ENCODE measurements at regions not wholly inside any gene's neighbourhood (a gene's known extent, or its start where the extent isn't known, plus 50 kb on each side); places are given as distances from the start of the nearest gene placed in this dataset.

DNA sequence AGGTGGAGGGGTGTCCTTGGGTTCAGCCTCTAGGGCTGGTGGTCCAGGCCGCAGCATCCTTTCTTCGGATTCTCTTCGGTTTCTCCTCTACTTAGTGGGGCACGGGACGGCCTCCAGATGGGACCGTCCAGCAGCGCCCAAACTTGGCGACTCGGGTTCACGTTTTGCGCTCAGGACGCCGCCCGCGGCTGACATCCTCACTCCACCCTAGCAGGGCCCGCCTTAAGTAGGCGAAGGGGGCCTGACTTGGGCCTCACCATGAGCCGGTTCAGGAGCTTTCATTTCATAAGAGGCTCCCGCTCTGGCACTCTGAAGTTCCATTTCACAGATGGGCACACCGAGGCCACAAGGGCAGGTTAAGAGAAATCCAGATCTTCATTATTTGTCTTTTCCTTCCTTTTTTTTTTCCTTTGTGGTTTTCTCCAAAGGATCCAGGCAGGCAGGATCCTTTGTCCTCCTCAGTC lies 141.2 kb downstream of the SEC14L1 start:
- intact Hi-C loops (cut with DNase I), result no loop called here
- H3K27ac ChIP-seq (replicated peaks in 1 of 4), result no peak overlapping the region
- H3K4me3 ChIP-seq, result peak overlapping the region; percentile 54 to 71 (median 55)
- no peaks in the 10 kb centered on the region for H3K9me3 ChIP-seq
- DNase-seq (ENCODE audit: extremely low spot score), result no peak
- peaks cover 17 to 39% (median 29%) of the 10 kb centered on the region in 4 donors for H3K4me1 ChIP-seq
- H3K36me3 ChIP-seq, result no peaks in the 10 kb centered on the region
- TF ChIP-seq POLR2A (IDR thresholded peaks at IDR 0.05; ENCODE audit: low read depth) (no peak), CTCF (IDR thresholded peaks at IDR 0.05) (no peak), EP300 (IDR thresholded peaks at IDR 0.05) (no peak), POLR2AphosphoS5 (IDR thresholded peaks at IDR 0.05) (no peak)
- peaks cover 0 to 15% (median 2%) of the 10 kb centered on the region in 4 donors for H3K27me3 ChIP-seq
- 74% methylated on average over 6 of the region's 20 CpGs for WGBS

- Histone ChIP-seq H3K9me3 (no peaks in the 10 kb centered on the region), H3K36me3 (no peaks in the 10 kb centered on the region), H3K27me3 (peaks cover 0 to 15% (median 2%) of the 10 kb centered on the region in 4 donors), H3K27ac (replicated peaks in 1 of 4) (no peak overlapping the region), H3K4me1 (peaks cover 26 to 47% (median 35%) of the 10 kb centered on the region in 4 donors), H3K4me3 (no peak overlapping the region)
- intact Hi-C loops (cut with DNase I), result no loop called here
- DNase-seq (ENCODE audit: extremely low spot score), result no peak
- no peak for TF ChIP-seq POLR2AphosphoS5 (IDR thresholded peaks at IDR 0.05)
- 73% methylated on average over 24 of the region's 24 CpGs for whole genome bisulfite sequencing
These were observed 142.1 kb downstream of the SEC14L1 start for GRCh38 chr17:77282524-77283515.

GRCh38 chr17:77284023-77284617 lies 143.4 kb downstream of the SEC14L1 start:
- no peak for DNase-seq (ENCODE audit: extremely low spot score)
- H3K4me3 ChIP-seq, result no peak overlapping the region
- no peak for TF ChIP-seq POLR2AphosphoS5 (IDR thresholded peaks at IDR 0.05)
- TF ChIP-seq CTCF (IDR thresholded peaks at IDR 0.05), result no peak
- TF ChIP-seq POLR2A (IDR thresholded peaks at IDR 0.05; ENCODE audit: low read depth), result no peak
- TF ChIP-seq EP300 (IDR thresholded peaks at IDR 0.05), result no peak
- peaks cover 31 to 53% (median 39%) of the 10 kb centered on the region in 4 donors for H3K4me1 ChIP-seq
- peaks cover 0 to 14% (median 2%) of the 10 kb centered on the region in 4 donors for H3K27me3 ChIP-seq
- H3K36me3 ChIP-seq, result no peaks in the 10 kb centered on the region
- 88% methylated on average over 14 of the region's 14 CpGs for WGBS
- H3K27ac ChIP-seq (replicated peaks in 1 of 4), result no peak overlapping the region
- H3K9me3 ChIP-seq, result no peaks in the 10 kb centered on the region
- intact Hi-C loops (cut with DNase I), result no loop called here

DNA sequence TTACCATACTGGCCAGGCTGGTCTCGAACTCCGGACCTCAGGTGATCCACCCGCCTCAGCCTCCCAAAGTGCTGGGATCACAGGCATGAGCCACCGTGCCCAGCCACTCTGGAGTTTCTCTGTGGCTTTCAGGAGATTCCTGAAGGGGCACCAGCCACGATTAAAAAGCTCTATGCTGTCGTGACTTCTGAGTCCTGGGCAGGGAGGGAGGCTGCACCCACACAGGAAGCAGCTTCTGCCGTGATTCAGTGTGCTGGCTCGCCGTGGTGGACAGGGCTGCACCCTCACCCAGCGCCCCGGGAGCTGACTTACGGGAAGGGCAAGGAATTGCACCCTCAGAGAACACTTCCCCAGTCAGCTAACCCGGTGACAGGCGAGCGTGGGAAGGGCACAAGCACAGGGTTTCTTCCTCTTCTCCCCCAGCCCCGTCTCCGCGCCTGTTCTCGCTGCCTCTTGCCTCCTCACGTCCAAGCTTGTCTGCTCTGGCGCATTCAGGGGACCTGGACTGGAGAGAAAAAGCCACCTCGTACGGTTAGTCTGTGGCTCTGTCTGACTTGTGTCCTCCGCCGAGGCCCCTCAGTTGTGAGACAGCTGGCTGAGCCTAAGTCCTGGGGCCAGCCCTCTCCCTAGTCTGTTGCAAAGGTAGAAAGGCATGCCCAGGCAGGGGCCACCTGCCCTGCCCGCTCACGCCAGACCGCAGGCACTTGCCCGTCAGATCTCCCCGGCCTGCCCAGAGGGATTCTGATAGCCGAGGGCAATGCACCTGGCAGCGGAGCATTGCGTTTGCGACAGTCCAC lies 145.0 kb downstream of the SEC14L1 start:
- H3K4me1 ChIP-seq, result peaks cover 28 to 44% (median 33%) of the 10 kb centered on the region in 4 donors
- no peaks in the 10 kb centered on the region for H3K36me3 ChIP-seq
- H3K27me3 ChIP-seq, result peaks cover 0 to 8% (median 2%) of the 10 kb centered on the region in 4 donors
- intact Hi-C loops (cut with DNase I), result no loop called here
- H3K27ac ChIP-seq (replicated peaks in 1 of 4), result peak overlapping the region in 1 of 4 donors; percentile 10
- no peak overlapping the region for H3K4me3 ChIP-seq
- TF ChIP-seq CTCF (IDR thresholded peaks at IDR 0.05), result no peak
- no peak for TF ChIP-seq POLR2A (IDR thresholded peaks at IDR 0.05; ENCODE audit: low read depth)
- 75% methylated on average over 23 of the region's 34 CpGs for WGBS
- no peak for DNase-seq (ENCODE audit: extremely low spot score)
- H3K9me3 ChIP-seq, result no peaks in the 10 kb centered on the region

GRCh38 chr17:77286391-77286640 lies 145.5 kb downstream of the SEC14L1 start:
- Histone ChIP-seq H3K4me3 (no peak overlapping the region), H3K27ac (replicated peaks in 1 of 4) (peak overlapping the region in 2 of 4 donors; percentile 10 to 45)
- DNase-seq (ENCODE audit: extremely low spot score), result no peak

More at GRCh38 chr17:77286391-77286640, 145.5 kb downstream of the SEC14L1 start:
- no peaks in the 10 kb centered on the region for H3K9me3 ChIP-seq
- TF ChIP-seq POLR2A (IDR thresholded peaks at IDR 0.05; ENCODE audit: low read depth) (no peak), EP300 (IDR thresholded peaks at IDR 0.05) (no peak), POLR2AphosphoS5 (IDR thresholded peaks at IDR 0.05) (no peak), CTCF (IDR thresholded peaks at IDR 0.05) (no peak)
- intact Hi-C loops (cut with DNase I), result no loop called here
- H3K4me1 ChIP-seq, result peaks cover 24 to 39% (median 31%) of the 10 kb centered on the region in 4 donors
- H3K27me3 ChIP-seq, result peaks cover 0 to 7% (median 2%) of the 10 kb centered on the region in 4 donors
- no peaks in the 10 kb centered on the region for H3K36me3 ChIP-seq
